ENCODE measurements at regions not wholly inside any gene's neighbourhood (a gene's known extent, or its start where the extent isn't known, plus 50 kb on each side); places are given as distances from the start of the nearest gene placed in this dataset.
A peak's percentile ranks its signal among the peaks of the same experiment; 100 is the strongest.

DNA sequence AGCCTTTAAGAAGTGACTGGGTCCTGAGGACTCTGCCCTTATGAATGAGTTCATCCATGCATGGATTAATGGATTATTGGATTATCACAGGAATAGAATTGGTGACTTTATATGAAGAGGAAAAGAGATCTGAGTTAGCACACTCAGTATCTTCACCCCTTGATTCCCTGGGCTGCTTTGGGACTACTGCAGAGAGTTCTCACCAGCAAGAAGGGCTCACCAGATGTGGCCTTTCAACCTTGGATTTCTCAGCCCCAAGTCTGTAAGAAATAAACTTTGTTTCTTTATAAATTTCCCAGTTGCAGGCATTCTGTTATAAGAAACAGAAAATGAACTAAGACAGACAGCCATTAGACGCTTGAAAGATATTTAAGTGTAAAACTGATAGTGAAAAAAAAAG, 509.2 kb downstream of the FLRT2 start:
- Histone ChIP-seq H3K27ac (no peak overlapping the region), H3K27me3 (replicated peaks) (no peaks in the 10 kb centered on the region), H3K4me3 (ENCODE audit: low read depth, low read length) (no peak overlapping the region), H3K36me3 (replicated peaks) (no peaks in the 10 kb centered on the region)
- in situ Hi-C loops (cut with HindIII; ENCODE audit: low pct_ligation_motif_present, low sequenced_read_pairs) = no loop called here
- DNase-seq = no peak
- TF ChIP-seq, protein P1, sequence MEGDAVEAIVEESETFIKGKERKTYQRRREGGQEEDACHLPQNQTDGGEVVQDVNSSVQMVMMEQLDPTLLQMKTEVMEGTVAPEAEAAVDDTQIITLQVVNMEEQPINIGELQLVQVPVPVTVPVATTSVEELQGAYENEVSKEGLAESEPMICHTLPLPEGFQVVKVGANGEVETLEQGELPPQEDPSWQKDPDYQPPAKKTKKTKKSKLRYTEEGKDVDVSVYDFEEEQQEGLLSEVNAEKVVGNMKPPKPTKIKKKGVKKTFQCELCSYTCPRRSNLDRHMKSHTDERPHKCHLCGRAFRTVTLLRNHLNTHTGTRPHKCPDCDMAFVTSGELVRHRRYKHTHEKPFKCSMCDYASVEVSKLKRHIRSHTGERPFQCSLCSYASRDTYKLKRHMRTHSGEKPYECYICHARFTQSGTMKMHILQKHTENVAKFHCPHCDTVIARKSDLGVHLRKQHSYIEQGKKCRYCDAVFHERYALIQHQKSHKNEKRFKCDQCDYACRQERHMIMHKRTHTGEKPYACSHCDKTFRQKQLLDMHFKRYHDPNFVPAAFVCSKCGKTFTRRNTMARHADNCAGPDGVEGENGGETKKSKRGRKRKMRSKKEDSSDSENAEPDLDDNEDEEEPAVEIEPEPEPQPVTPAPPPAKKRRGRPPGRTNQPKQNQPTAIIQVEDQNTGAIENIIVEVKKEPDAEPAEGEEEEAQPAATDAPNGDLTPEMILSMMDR (IDR thresholded peaks at IDR 0.05; ENCODE audit: low read depth, low read length, missing control alignments) = no peak

DNA sequence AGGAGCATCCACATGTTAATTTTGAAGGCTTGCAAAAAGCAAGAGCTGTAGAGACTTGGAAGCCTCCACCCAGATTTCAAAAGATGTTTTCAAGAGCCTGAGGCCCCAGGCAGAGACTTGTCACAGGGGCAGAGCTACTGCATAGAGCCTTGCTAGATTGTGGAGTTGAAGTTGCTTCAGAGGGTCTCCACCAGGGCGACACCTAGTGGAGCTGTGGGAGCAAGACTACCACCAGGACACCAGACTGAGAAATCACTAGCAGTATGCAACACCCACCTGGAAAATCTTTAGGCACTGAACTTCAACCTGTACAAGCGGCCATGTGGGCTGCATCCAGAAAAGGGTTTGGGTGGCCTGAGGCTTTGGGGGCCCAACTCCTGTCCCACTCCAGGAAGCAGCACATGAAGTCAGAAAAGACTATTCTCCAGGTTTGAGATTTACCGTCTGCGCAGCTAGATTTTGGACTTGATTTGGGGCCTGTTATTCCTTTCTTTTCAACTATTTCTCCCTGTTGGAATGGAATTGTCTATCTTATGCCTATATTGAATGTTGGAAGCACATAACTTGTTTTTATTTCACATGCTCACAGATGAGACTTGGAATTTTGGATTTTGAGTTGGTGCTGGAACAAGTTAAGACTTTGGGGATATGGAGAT, 508.6 kb downstream of the FLRT2 start:
- in situ Hi-C loops (cut with HindIII; ENCODE audit: low pct_ligation_motif_present, low sequenced_read_pairs) = no loop called here
- Histone ChIP-seq H3K27ac (no peak overlapping the region), H3K4me3 (ENCODE audit: low read depth, low read length) (no peak overlapping the region), H3K36me3 (replicated peaks) (no peaks in the 10 kb centered on the region), H3K27me3 (replicated peaks) (no peaks in the 10 kb centered on the region)
- TF ChIP-seq, protein P1 (IDR thresholded peaks at IDR 0.05; ENCODE audit: low read depth, low read length, missing control alignments) = peak; percentile 95
- DNase-seq = peak; percentile 38

DNA sequence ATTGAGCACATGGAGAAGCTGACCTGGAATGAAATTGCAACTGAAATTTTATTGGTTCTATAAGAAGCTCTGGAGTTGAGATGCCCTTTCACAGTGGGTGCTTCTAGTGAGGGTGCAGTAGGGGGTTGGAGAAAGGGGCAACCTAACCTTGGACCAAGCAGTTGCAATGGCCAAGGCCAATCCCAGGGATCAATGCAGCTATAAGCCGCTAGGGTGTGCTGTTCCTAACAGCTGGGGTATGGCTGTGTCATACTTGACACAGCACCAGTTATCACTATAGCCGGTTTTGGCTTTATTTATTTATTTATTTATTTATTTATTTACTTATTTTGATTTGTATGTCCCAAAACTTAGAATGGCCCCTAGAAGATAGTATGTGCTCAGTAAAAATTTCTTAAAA, 505.9 kb downstream of the FLRT2 start:
- no peak overlapping the region for H3K27ac ChIP-seq
- H3K36me3 ChIP-seq (replicated peaks) = no peaks in the 10 kb centered on the region
- DNase-seq = no peak
- in situ Hi-C loops (cut with HindIII; ENCODE audit: low pct_ligation_motif_present, low sequenced_read_pairs) = no loop called here
- no peaks in the 10 kb centered on the region for H3K27me3 ChIP-seq (replicated peaks)
- H3K4me3 ChIP-seq (ENCODE audit: low read depth, low read length) = no peak overlapping the region
- TF ChIP-seq, protein P1 (IDR thresholded peaks at IDR 0.05; ENCODE audit: low read depth, low read length, missing control alignments) = peak; percentile 73

DNA sequence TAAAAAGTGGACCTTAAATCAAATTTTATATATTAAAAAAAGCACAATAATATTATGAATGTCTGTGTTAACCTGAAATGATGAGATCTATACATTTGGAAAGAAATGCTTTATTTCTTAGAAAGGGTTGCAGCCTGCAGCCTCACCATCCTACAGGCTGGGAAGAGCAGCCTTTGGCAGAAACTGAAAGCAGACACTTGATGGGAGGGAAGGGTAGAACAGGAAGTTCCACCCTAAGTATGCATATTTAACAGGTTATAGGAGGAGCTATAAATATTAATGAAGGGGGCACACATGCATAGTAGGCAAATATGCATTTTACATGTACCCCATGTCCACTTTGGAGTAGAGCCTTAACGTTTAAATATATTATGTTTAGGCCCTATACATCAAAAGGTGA, 498.0 kb downstream of the FLRT2 start:
- Histone ChIP-seq H3K27me3 (replicated peaks) (no peaks in the 10 kb centered on the region), H3K27ac (no peak overlapping the region), H3K4me3 (ENCODE audit: low read depth, low read length) (no peak overlapping the region), H3K36me3 (replicated peaks) (no peaks in the 10 kb centered on the region)
- DNase-seq = no peak
- TF ChIP-seq, protein P1 (IDR thresholded peaks at IDR 0.05; ENCODE audit: low read depth, low read length, missing control alignments) = no peak
- in situ Hi-C loops (cut with HindIII; ENCODE audit: low pct_ligation_motif_present, low sequenced_read_pairs) = no loop called here

DNA sequence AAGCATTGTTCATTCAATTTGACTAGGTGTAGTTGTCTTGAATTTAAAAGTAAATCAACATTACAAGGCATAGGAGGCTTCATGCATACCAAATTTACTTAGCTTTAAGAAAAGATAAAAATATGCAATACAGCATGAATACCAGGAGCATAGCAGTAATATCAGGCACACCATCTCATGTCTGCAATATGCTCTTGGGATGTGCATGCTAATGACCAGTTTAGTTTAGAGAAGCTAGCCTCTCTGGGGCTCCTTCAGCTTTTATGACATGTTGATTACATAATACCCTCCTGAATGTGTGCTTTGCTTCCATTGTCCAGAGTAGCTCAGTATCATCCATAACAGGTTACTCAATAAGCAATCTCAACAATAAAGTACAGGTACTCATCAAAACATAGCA, 497.2 kb downstream of the FLRT2 start:
- H3K4me3 ChIP-seq (ENCODE audit: low read depth, low read length) = no peak overlapping the region
- TF ChIP-seq, protein P1 (IDR thresholded peaks at IDR 0.05; ENCODE audit: low read depth, low read length, missing control alignments) = no peak
- H3K36me3 ChIP-seq (replicated peaks) = no peaks in the 10 kb centered on the region
- in situ Hi-C loops (cut with HindIII; ENCODE audit: low pct_ligation_motif_present, low sequenced_read_pairs) = no loop called here
- H3K27ac ChIP-seq = no peak overlapping the region
- no peaks in the 10 kb centered on the region for H3K27me3 ChIP-seq (replicated peaks)
- no peak for DNase-seq

DNA sequence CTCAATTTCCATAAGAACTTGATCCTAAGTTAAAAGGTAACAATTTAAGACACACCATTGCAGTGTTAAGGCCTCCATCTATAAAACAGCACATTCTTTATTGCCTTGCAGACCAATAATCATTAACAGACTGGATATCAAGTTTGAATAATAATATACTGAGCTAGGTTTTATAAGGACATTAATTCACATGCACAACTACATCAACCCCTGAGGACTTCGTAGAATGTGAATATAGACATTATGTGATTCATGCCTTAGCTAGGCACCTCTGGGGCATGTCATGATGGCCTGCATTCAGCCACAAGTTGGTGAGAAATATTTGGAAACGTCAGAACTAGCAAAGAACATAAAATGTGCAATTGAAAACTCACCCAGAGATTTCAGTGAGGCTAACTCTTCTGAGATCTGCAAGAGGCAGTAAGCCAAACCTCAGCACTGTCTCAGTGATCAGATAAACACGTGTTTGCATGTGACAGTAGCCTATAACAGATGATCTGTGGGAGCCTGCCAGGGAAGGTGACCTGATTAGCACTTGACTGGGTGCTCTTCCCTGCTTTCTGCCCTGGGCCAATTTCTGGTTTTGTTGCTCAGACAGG, 492.2 kb downstream of the FLRT2 start:
- Histone ChIP-seq H3K36me3 (replicated peaks) (no peaks in the 10 kb centered on the region), H3K4me3 (ENCODE audit: low read depth, low read length) (no peak overlapping the region), H3K27ac (peak overlapping the region; percentile 24), H3K27me3 (replicated peaks) (no peaks in the 10 kb centered on the region)
- in situ Hi-C loops (cut with HindIII; ENCODE audit: low pct_ligation_motif_present, low sequenced_read_pairs) = no loop called here
- peak; percentile 69 for DNase-seq
- TF ChIP-seq, protein P1 (IDR thresholded peaks at IDR 0.05; ENCODE audit: low read depth, low read length, missing control alignments) = no peak
